GM12864 (cell line): ENCODE measurements at regions not wholly inside any gene's neighbourhood (a gene's known extent, or its start where the extent isn't known, plus 50 kb on each side); places are given as distances from the start of the nearest gene placed in this dataset.

Experiments
- DNase-seq: peaks from one replicate; pipeline ENCODE4 v3.0.0-alpha.2; 2011; ENCODE audit warnings: low read depth
- H3K4me3 ChIP-seq: 2 replicates; pipeline ENCODE4 v1.5.1; 2011; ENCODE audit warnings: mild to moderate bottlenecking, low read depth, low read length, control low read depth
- TF ChIP-seq, protein P1 (sequence below): IDR thresholded peaks from 2 replicates; pipeline ENCODE4 v1.5.1; 2011; ENCODE audit warnings: low read depth, mild to moderate bottlenecking, moderate library complexity, low read length, control low read depth, inconsistent platforms; ENCODE audit errors: missing control alignments

DNA sequence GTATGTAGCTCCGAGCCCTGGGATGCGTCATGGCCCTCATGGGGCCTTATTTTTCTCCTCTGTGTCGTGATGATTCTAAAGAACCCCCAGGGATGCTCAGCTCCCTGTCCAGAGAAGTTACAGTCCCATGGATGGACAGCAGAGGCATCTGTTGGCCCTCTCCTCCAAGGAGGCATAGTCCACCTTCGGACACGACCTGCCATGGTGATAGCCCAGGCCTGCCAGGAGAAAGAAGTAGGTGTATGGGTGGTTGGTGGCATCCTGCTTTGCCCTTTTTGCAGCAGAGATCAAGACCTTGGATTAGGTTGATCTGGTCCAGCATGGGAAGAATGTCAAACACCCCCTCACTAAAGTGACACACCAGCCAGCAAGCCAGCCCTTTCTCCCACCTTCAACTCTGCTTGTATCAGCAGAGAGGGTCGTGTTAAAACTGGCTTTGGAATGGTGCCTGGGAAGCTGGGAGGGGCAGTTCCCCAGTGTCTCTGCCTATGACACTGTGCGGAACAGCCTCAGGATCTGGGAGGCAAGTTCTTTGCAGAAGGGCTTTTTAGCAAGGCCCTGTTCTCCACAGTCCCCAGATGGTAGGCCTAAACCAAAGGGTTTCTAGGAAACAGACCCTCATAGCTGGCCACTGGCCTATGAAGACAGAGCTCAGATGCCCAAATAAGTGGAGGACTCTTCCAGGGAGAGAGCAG, 259.9 kb upstream of the RPL38 start:
- TF ChIP-seq, protein P1, sequence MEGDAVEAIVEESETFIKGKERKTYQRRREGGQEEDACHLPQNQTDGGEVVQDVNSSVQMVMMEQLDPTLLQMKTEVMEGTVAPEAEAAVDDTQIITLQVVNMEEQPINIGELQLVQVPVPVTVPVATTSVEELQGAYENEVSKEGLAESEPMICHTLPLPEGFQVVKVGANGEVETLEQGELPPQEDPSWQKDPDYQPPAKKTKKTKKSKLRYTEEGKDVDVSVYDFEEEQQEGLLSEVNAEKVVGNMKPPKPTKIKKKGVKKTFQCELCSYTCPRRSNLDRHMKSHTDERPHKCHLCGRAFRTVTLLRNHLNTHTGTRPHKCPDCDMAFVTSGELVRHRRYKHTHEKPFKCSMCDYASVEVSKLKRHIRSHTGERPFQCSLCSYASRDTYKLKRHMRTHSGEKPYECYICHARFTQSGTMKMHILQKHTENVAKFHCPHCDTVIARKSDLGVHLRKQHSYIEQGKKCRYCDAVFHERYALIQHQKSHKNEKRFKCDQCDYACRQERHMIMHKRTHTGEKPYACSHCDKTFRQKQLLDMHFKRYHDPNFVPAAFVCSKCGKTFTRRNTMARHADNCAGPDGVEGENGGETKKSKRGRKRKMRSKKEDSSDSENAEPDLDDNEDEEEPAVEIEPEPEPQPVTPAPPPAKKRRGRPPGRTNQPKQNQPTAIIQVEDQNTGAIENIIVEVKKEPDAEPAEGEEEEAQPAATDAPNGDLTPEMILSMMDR, result no peak
- no peak overlapping the region for H3K4me3 ChIP-seq
- DNase-seq, result no peak

DNA sequence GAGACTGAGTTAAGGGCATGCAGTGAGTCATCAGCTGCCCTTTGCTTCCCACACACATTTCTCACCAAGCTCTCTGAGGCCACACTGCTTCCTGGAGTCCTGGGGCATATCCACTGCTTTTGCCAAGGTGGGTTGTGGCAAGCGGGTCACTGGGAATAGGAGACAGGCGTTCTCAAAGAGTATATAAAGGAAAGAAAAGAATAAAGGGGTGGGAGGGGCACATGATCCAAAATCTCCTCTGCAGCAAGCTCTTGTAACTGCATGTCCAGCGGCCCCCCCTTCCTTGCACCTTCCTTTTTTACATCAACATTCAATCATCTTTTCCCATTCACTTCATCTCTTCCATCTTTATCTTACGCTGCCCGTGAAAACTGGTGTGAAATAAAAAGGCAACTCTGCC, 259.1 kb upstream of the RPL38 start:
- H3K4me3 ChIP-seq, result no peak overlapping the region
- TF ChIP-seq, protein P1, result no peak

DNA sequence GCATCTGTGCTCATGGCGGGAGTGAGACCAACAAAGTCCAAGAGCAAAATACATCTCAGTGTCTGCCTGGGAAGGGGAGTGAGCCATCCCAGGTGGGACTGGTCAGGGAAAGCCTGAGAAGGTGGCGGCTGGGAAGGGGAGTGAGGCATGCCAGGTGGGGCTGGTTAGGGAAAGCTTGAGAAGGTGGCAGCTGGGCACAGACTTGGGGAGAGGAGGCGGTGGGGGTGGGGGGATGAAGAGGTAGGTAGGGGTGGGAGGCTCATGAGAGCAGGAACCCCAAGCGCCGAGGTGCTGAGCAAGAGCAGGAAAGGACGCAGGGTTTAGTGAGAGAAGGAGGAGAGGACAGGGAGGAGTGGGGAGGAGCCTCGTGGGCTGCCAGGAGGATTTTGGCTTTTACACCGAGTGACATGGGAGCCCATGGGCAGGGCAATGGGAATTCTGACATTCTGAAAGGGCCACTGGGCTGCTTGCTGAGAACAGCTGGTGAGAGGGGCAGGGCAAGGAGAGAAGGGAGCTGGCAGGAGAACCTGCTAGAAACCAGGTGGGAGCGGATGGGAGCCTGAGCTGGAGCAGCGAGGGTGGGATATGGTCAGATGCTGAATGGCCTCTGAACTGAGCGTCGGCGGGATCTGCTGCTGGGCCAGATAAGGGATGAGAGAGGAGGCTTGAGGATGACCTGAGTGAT, 256.1 kb upstream of the RPL38 start:
- H3K4me3 ChIP-seq, result no peak overlapping the region
- DNase-seq, result no peak
- TF ChIP-seq, protein P1, result no peak

More for the DNA sequence above, 259.1 kb upstream of the RPL38 start:
- no peak for DNase-seq

DNA sequence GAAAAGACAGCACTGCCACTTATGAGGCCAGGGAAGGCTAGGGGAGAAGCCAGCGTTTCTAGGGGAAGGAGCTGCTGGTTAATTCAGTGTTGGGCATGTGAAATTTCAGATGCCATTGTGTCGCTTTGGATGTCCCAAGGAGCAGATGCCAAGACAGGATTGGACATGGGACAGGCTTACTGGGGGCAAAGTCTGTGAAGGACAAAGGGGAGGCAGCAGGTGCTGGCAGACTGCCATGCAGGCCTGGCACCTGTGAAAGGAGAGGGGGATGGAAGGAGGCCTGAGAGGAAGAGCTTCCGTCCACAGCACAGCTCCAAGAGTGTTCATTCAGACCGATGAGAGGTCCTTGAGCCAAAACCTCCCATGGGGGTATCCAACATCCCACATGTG, 255.5 kb upstream of the RPL38 start:
- no peak for DNase-seq
- TF ChIP-seq, protein P1, result no peak
- H3K4me3 ChIP-seq, result no peak overlapping the region

DNA sequence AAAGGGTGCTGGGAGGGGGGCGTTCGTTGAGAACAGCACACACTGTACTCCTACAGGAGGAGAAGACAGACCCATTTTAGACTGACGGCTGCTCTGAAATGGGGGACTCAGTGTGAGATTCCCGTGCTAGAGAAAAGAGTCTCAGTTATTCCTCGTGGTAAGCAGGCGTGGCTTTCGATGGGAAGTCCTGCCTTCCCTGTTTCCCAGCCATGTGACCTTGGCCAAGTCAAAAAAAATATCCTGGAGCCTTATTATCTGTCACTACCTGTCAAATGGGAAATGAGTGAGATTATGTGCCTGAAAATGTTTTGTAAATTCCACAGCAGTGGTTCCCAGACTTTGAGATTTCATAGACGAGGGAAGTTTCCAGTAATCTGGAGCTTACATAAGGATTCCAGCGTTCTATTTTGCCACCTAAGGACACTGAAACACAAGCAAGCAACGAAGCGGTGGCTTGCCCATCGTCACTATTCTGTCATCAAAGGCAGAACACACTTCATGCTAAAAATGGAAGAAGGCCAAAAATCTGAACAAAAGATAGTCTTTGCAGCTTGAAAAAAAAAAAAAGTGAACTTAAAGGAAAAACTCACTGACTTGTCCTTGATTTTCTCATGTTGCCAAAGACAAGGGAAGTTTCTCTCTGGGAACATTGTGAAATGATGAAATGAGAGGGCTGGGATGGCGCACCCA, 253.4 kb upstream of the RPL38 start:
- H3K4me3 ChIP-seq, result no peak overlapping the region
- TF ChIP-seq, protein P1, result no peak
- no peak for DNase-seq

DNA sequence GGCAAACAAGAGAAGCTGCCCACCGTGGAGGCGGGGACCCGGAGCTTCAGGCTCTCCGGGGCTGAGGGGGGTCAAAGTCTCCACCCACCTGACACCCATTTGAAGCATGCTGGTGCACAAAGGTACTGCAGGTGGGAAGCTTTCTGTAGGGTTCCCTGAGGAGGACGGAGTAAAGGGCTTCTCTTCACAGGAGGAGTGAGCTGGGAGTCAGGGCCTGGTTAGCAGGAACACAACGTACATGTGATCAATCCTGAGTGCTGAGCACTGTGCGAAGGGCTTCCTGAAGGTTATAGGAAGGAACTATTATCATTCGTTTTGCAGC, 252.9 kb upstream of the RPL38 start:
- TF ChIP-seq, protein P1, result no peak
- H3K4me3 ChIP-seq, result no peak overlapping the region
- DNase-seq, result no peak
